GM21737 (cell line): ENCODE measurements at regions not wholly inside any gene's neighbourhood (a gene's known extent, or its start where the extent isn't known, plus 50 kb on each side); places are given as distances from the start of the nearest gene placed in this dataset.
"Not testable (repeated sequence)": the region's sequence is repeated elsewhere in the genome, so short reads cannot be mapped to it uniquely, and the experiment has no call there.

Experiments
- ATAC-seq: cut with Tn5 transposase; IDR thresholded peaks from one replicate; pipeline ENCODE4 v1.9.1; 2021; ENCODE audit warnings: mild to moderate bottlenecking, moderate library complexity; ENCODE audit not compliant: unreplicated experiment

GRCh38 chr12:85626784-85627171 is 209.4 kb downstream of the RASSF9 start:
- ATAC-seq, result no peak

- ATAC-seq, result no peak
Measured at GRCh38 chr12:85627584-85627983, 208.6 kb downstream of the RASSF9 start.

GRCh38 chr12:85628562-85628961 is 207.6 kb downstream of the RASSF9 start:
- not testable (repeated sequence) for ATAC-seq

- no peak for ATAC-seq
Measured at GRCh38 chr12:85630851-85631250, 205.4 kb downstream of the RASSF9 start.

GRCh38 chr12:85632390-85632789 is 203.8 kb downstream of the RASSF9 start:
- no peak for ATAC-seq

GRCh38 chr12:85633491-85633890 is 202.7 kb downstream of the RASSF9 start:
- ATAC-seq, result no peak

- no peak for ATAC-seq
Measured at GRCh38 chr12:85639834-85640233, 196.4 kb downstream of the RASSF9 start.

- ATAC-seq, result no peak
Measured at GRCh38 chr12:85641796-85642195, 194.4 kb downstream of the RASSF9 start.

- ATAC-seq, result no peak
Measured at GRCh38 chr12:85642288-85642687, 193.9 kb downstream of the RASSF9 start.

GRCh38 chr12:85642808-85643207 is 193.4 kb downstream of the RASSF9 start:
- no peak for ATAC-seq

- no peak for ATAC-seq
Measured at GRCh38 chr12:85644508-85644907, 191.7 kb downstream of the RASSF9 start.

- no peak for ATAC-seq
Measured at GRCh38 chr12:85653731-85654455, 182.3 kb downstream of the RASSF9 start.

GRCh38 chr12:85654456-85654840 is 181.8 kb downstream of the RASSF9 start:
- ATAC-seq, result no peak

- ATAC-seq, result no peak
Measured at GRCh38 chr12:85656561-85656960, 179.6 kb downstream of the RASSF9 start.

- no peak for ATAC-seq
Measured at GRCh38 chr12:85657251-85657650, 179.0 kb downstream of the RASSF9 start.

- no peak for ATAC-seq
Measured at GRCh38 chr12:85657836-85658630, 178.2 kb downstream of the RASSF9 start.

- no peak for ATAC-seq
Measured at GRCh38 chr12:85659754-85660530, 176.3 kb downstream of the RASSF9 start.

GRCh38 chr12:85661461-85662206 is 174.6 kb downstream of the RASSF9 start:
- no peak for ATAC-seq

GRCh38 chr12:85662207-85662602 is 174.0 kb downstream of the RASSF9 start:
- no peak for ATAC-seq

GRCh38 chr12:85663631-85664030 is 172.6 kb downstream of the RASSF9 start:
- no peak for ATAC-seq

- no peak for ATAC-seq
Measured at GRCh38 chr12:85664429-85664828, 171.8 kb downstream of the RASSF9 start.
